ENCODE measurements at regions not wholly inside any gene's neighbourhood (a gene's known extent, or its start where the extent isn't known, plus 50 kb on each side); places are given as distances from the start of the nearest gene placed in this dataset.

DNA sequence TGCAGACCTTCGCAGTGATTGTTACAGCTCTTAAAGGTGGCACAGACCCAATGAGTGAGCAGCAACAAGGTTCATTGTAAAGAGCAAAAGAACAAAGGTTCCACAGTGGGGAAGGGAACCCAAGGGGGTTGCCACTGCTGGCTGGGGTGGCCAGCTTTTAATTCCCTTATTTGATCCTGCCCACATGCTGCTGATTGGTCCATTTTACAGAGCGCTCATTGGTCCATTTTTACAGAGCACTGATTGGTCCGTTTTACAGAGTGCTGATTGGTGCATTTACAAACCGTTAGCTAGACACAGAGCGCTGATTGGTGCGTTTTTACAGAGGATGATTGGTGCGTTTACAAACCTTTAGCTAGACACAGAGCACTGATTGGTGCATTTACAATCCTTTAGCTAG, 360.6 kb upstream of the DAB2 start:
- Histone ChIP-seq H3K79me2 (ENCODE audit: insufficient read depth, low read length) (no peaks in the 10 kb centered on the region), H2AFZ (ENCODE audit: low read length) (no peak overlapping the region), H3K9me2 (ENCODE audit: low read depth, low read length) (no peaks in the 10 kb centered on the region), H3K9ac (ENCODE audit: low read length) (no peak overlapping the region), H4K20me1 (ENCODE audit: insufficient read depth, low read length) (no peaks in the 10 kb centered on the region), H3K4me2 (ENCODE audit: low read length) (no peak overlapping the region), H3K4me3 (ENCODE audit: low read depth, low read length, poor library complexity, severe bottlenecking) (no peak overlapping the region), H3K36me3 (ENCODE audit: insufficient read depth, low read length) (no peaks in the 10 kb centered on the region), H3F3A (ENCODE audit: insufficient read depth, low read length) (no peaks in the 10 kb centered on the region), H3K27me3 (ENCODE audit: insufficient read depth, low read length) (no peaks in the 10 kb centered on the region), H3K27ac (ENCODE audit: low read depth, low read length, poor library complexity, severe bottlenecking) (no peak overlapping the region), H3K4me1 (ENCODE audit: insufficient read depth, low read length, severe bottlenecking) (no peaks in the 10 kb centered on the region), H3K9me3 (ENCODE audit: low read length) (no peaks in the 10 kb centered on the region; the same call in 1 of the 2 replicates)
- no peak for TF ChIP-seq EZH2 (IDR thresholded peaks at IDR 0.05; ENCODE audit: borderline replicate concordance, low read length)
- TF ChIP-seq, protein P1, sequence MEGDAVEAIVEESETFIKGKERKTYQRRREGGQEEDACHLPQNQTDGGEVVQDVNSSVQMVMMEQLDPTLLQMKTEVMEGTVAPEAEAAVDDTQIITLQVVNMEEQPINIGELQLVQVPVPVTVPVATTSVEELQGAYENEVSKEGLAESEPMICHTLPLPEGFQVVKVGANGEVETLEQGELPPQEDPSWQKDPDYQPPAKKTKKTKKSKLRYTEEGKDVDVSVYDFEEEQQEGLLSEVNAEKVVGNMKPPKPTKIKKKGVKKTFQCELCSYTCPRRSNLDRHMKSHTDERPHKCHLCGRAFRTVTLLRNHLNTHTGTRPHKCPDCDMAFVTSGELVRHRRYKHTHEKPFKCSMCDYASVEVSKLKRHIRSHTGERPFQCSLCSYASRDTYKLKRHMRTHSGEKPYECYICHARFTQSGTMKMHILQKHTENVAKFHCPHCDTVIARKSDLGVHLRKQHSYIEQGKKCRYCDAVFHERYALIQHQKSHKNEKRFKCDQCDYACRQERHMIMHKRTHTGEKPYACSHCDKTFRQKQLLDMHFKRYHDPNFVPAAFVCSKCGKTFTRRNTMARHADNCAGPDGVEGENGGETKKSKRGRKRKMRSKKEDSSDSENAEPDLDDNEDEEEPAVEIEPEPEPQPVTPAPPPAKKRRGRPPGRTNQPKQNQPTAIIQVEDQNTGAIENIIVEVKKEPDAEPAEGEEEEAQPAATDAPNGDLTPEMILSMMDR (IDR thresholded peaks at IDR 0.05; ENCODE audit: low read length) = no peak

DNA sequence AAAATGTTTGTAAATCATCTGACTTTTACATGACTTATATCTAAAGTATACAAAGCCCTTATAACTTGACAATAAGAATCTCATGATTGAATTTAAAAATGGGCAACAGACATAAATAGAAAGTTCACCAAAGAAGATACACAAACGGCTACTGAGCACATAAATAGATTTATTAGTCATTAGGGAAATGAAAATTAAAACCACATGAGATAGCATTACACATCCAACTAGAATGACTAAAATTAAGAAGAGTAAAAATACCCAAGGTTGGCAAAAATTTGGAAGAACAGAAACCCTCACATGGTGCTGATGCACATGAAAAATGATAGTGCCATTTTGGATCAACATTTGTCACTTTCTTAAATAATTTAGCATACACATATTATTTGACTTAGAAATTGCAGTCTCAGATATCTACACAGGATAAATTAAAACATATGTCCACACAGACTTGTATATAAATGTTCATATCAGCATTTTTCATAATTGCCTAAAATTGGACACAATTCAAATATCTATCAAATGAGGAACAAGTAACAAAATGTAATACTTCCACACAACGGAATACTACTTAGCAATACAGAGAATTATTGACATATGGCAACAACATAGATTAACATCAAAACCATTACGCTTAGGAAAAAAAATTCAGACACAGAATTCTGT, 359.1 kb upstream of the DAB2 start:
- Histone ChIP-seq H3K4me2 (ENCODE audit: low read length) (no peak overlapping the region), H2AFZ (ENCODE audit: low read length) (no peak overlapping the region)

GRCh38 chr5:39780347-39780746, 355.6 kb upstream of the DAB2 start:
- Histone ChIP-seq H3K27ac (ENCODE audit: low read depth, low read length, poor library complexity, severe bottlenecking) (no peak overlapping the region), H3F3A (ENCODE audit: insufficient read depth, low read length) (no peaks in the 10 kb centered on the region), H3K9me2 (ENCODE audit: low read depth, low read length) (no peaks in the 10 kb centered on the region), H3K9ac (ENCODE audit: low read length) (no peak overlapping the region), H3K36me3 (ENCODE audit: insufficient read depth, low read length) (no peaks in the 10 kb centered on the region), H3K4me3 (ENCODE audit: low read depth, low read length, poor library complexity, severe bottlenecking) (no peak overlapping the region), H2AFZ (ENCODE audit: low read length) (no peak overlapping the region), H3K4me1 (ENCODE audit: insufficient read depth, low read length, severe bottlenecking) (no peaks in the 10 kb centered on the region), H3K79me2 (ENCODE audit: insufficient read depth, low read length) (no peaks in the 10 kb centered on the region), H3K9me3 (ENCODE audit: low read length) (no peaks in the 10 kb centered on the region), H4K20me1 (ENCODE audit: insufficient read depth, low read length) (no peaks in the 10 kb centered on the region), H3K4me2 (ENCODE audit: low read length) (no peak overlapping the region), H3K27me3 (ENCODE audit: insufficient read depth, low read length) (no peaks in the 10 kb centered on the region)
- TF ChIP-seq EZH2 (IDR thresholded peaks at IDR 0.05; ENCODE audit: borderline replicate concordance, low read length) = no peak
- TF ChIP-seq, protein P1 (IDR thresholded peaks at IDR 0.05; ENCODE audit: low read length) = no peak

More for the DNA sequence above, 359.1 kb upstream of the DAB2 start:
- H3K79me2 ChIP-seq (ENCODE audit: insufficient read depth, low read length) = no peaks in the 10 kb centered on the region
- no peak overlapping the region for H3K27ac ChIP-seq (ENCODE audit: low read depth, low read length, poor library complexity, severe bottlenecking)
- H3K9me2 ChIP-seq (ENCODE audit: low read depth, low read length) = no peaks in the 10 kb centered on the region
- H3K27me3 ChIP-seq (ENCODE audit: insufficient read depth, low read length) = no peaks in the 10 kb centered on the region
- H3K4me3 ChIP-seq (ENCODE audit: low read depth, low read length, poor library complexity, severe bottlenecking) = no peak overlapping the region
- no peaks in the 10 kb centered on the region for H3K36me3 ChIP-seq (ENCODE audit: insufficient read depth, low read length)
- TF ChIP-seq, protein P1 (IDR thresholded peaks at IDR 0.05; ENCODE audit: low read length) = no peak
- TF ChIP-seq EZH2 (IDR thresholded peaks at IDR 0.05; ENCODE audit: borderline replicate concordance, low read length) = no peak
- no peaks in the 10 kb centered on the region for H4K20me1 ChIP-seq (ENCODE audit: insufficient read depth, low read length)
- H3K4me1 ChIP-seq (ENCODE audit: insufficient read depth, low read length, severe bottlenecking) = no peaks in the 10 kb centered on the region
- no peaks in the 10 kb centered on the region for H3F3A ChIP-seq (ENCODE audit: insufficient read depth, low read length)
- H3K9ac ChIP-seq (ENCODE audit: low read length) = no peak overlapping the region
- H3K9me3 ChIP-seq (ENCODE audit: low read length) = no peaks in the 10 kb centered on the region; the same call in 1 of the 2 replicates
